ENCODE measurements at regions not wholly inside any gene's neighbourhood (a gene's known extent, or its start where the extent isn't known, plus 50 kb on each side); places are given as distances from the start of the nearest gene placed in this dataset.

GRCh38 chr17:54381482-54381881 lies 519.2 kb upstream of the TOM1L1 start:
- Histone ChIP-seq H3K27me3 (ENCODE audit: control insufficient read depth, insufficient read depth, low read length) (no peaks in the 10 kb centered on the region), H3K79me2 (ENCODE audit: control insufficient read depth, insufficient read depth, low read length) (no peaks in the 10 kb centered on the region), H3K4me3 (replicated peaks in 1 of 4; ENCODE audit: control extremely low read depth in 1 of 4, insufficient read depth in 1 of 4, low read depth in 3 of 4, low read length in 4 of 4) (no peak overlapping the region), H2AFZ (ENCODE audit: low read length) (no peak overlapping the region), H3K4me2 (ENCODE audit: extremely low read depth, insufficient read depth, low read length) (no peak overlapping the region), H3K9ac (ENCODE audit: insufficient read depth, low read length) (no peak overlapping the region), H3K36me3 (ENCODE audit: control insufficient read depth, insufficient read depth, low read length) (no peaks in the 10 kb centered on the region), H3K9me3 (ENCODE audit: control insufficient read depth, insufficient read depth, low read depth, low read length) (no peaks in the 10 kb centered on the region), H3K27ac (ENCODE audit: insufficient read depth, low read length) (no peak overlapping the region), H3K4me1 (ENCODE audit: control insufficient read depth, extremely low read depth, insufficient read depth, low read length) (no peaks in the 10 kb centered on the region), H4K20me1 (ENCODE audit: control insufficient read depth, extremely low read depth, insufficient read depth, low read length) (no peaks in the 10 kb centered on the region)
- DNase-seq (ENCODE audit: low read depth in 2 of 2), result no peak
- TF ChIP-seq EZH2 (IDR thresholded peaks at IDR 0.05; ENCODE audit: low read length, missing control alignments) (no peak), CTCF (conservative IDR thresholded peaks at IDR 0.05 in 1 of 2, IDR thresholded peaks at IDR 0.05 in 1 of 2; ENCODE audit: low read depth in 1 of 2, low read length in 2 of 2) (no peak)

- Histone ChIP-seq H3K9me3 (ENCODE audit: control insufficient read depth, insufficient read depth, low read depth, low read length) (no peaks in the 10 kb centered on the region), H3K4me3 (replicated peaks in 1 of 4; ENCODE audit: control extremely low read depth in 1 of 4, insufficient read depth in 1 of 4, low read depth in 3 of 4, low read length in 4 of 4) (no peak overlapping the region), H2AFZ (ENCODE audit: low read length) (no peak overlapping the region), H3K79me2 (ENCODE audit: control insufficient read depth, insufficient read depth, low read length) (no peaks in the 10 kb centered on the region), H3K27ac (ENCODE audit: insufficient read depth, low read length) (no peak overlapping the region), H3K36me3 (ENCODE audit: control insufficient read depth, insufficient read depth, low read length) (no peaks in the 10 kb centered on the region), H3K9ac (ENCODE audit: insufficient read depth, low read length) (no peak overlapping the region), H3K27me3 (ENCODE audit: control insufficient read depth, insufficient read depth, low read length) (no peaks in the 10 kb centered on the region), H3K4me2 (ENCODE audit: extremely low read depth, insufficient read depth, low read length) (no peak overlapping the region), H4K20me1 (ENCODE audit: control insufficient read depth, extremely low read depth, insufficient read depth, low read length) (no peaks in the 10 kb centered on the region), H3K4me1 (ENCODE audit: control insufficient read depth, extremely low read depth, insufficient read depth, low read length) (no peaks in the 10 kb centered on the region)
- TF ChIP-seq EZH2 (IDR thresholded peaks at IDR 0.05; ENCODE audit: low read length, missing control alignments), result no peak
- TF ChIP-seq CTCF (conservative IDR thresholded peaks at IDR 0.05 in 1 of 2, IDR thresholded peaks at IDR 0.05 in 1 of 2; ENCODE audit: low read depth in 1 of 2, low read length in 2 of 2), result no peak
- DNase-seq (ENCODE audit: low read depth in 2 of 2), result no peak
Observed at GRCh38 chr17:54404259-54404658, 496.4 kb upstream of the TOM1L1 start.

- TF ChIP-seq EZH2 (IDR thresholded peaks at IDR 0.05; ENCODE audit: low read length, missing control alignments), result no peak
- no peak for TF ChIP-seq CTCF (conservative IDR thresholded peaks at IDR 0.05 in 1 of 2, IDR thresholded peaks at IDR 0.05 in 1 of 2; ENCODE audit: low read depth in 1 of 2, low read length in 2 of 2)
- no peaks in the 10 kb centered on the region for H3K36me3 ChIP-seq (ENCODE audit: control insufficient read depth, insufficient read depth, low read length)
Observed at GRCh38 chr17:54405826-54406225, 494.8 kb upstream of the TOM1L1 start.

More at GRCh38 chr17:54405826-54406225, 494.8 kb upstream of the TOM1L1 start:
- no peaks in the 10 kb centered on the region for H3K4me1 ChIP-seq (ENCODE audit: control insufficient read depth, extremely low read depth, insufficient read depth, low read length)
- DNase-seq (ENCODE audit: low read depth in 2 of 2), result no peak
- H3K79me2 ChIP-seq (ENCODE audit: control insufficient read depth, insufficient read depth, low read length), result no peaks in the 10 kb centered on the region
- no peaks in the 10 kb centered on the region for H3K27me3 ChIP-seq (ENCODE audit: control insufficient read depth, insufficient read depth, low read length)
- H3K4me3 ChIP-seq (replicated peaks in 1 of 4; ENCODE audit: control extremely low read depth in 1 of 4, insufficient read depth in 1 of 4, low read depth in 3 of 4, low read length in 4 of 4), result no peak overlapping the region
- no peak overlapping the region for H2AFZ ChIP-seq (ENCODE audit: low read length)
- H3K4me2 ChIP-seq (ENCODE audit: extremely low read depth, insufficient read depth, low read length), result no peak overlapping the region
- no peak overlapping the region for H3K9ac ChIP-seq (ENCODE audit: insufficient read depth, low read length)
- H4K20me1 ChIP-seq (ENCODE audit: control insufficient read depth, extremely low read depth, insufficient read depth, low read length), result no peaks in the 10 kb centered on the region
- no peaks in the 10 kb centered on the region for H3K9me3 ChIP-seq (ENCODE audit: control insufficient read depth, insufficient read depth, low read depth, low read length)
- H3K27ac ChIP-seq (ENCODE audit: insufficient read depth, low read length), result no peak overlapping the region
